Stimulated activated CD4-positive, alpha-beta T cell treated with anti-CD3 and anti-CD28 coated beads, TNF-alpha, amount 100 ng/mL, for 1 hour (primary cell): ENCODE measurements at regions not wholly inside any gene's neighbourhood (a gene's known extent, or its start where the extent isn't known, plus 50 kb on each side); places are given as distances from the start of the nearest gene placed in this dataset.
"Not testable (repeated sequence)": the region's sequence is repeated elsewhere in the genome, so short reads cannot be mapped to it uniquely, and the experiment has no call there.

Experiments
- DNase-seq, 3 donors: peaks; one replicate each; pipeline ENCODE4 v3.0.0-alpha.2; 2020; ENCODE audit warnings: low read depth in 3 of 3, low spot score in 1 of 3

GRCh38 chr4:1531683-1532548 is 125.7 kb upstream of the NKX1-1 start:
- no peak for DNase-seq

GRCh38 chr4:1530356-1530755 is 124.1 kb upstream of the NKX1-1 start:
- no peak for DNase-seq

- no peak for DNase-seq
These were observed 118.5 kb upstream of the NKX1-1 start for GRCh38 chr4:1524761-1525160.

- no peak for DNase-seq
These were observed 117.8 kb upstream of the NKX1-1 start for GRCh38 chr4:1523907-1524636.

GRCh38 chr4:1523506-1523905 is 117.3 kb upstream of the NKX1-1 start:
- no peak for DNase-seq

GRCh38 chr4:1523033-1523432 is 116.8 kb upstream of the NKX1-1 start:
- DNase-seq, result no peak

GRCh38 chr4:1522606-1523005 is 116.4 kb upstream of the NKX1-1 start:
- no peak for DNase-seq

GRCh38 chr4:1521821-1522361 is 115.6 kb upstream of the NKX1-1 start:
- no peak for DNase-seq

- DNase-seq, result not testable (repeated sequence)
These were observed 114.7 kb upstream of the NKX1-1 start for GRCh38 chr4:1520795-1521576.

- DNase-seq, result no peak
These were observed 113.8 kb upstream of the NKX1-1 start for GRCh38 chr4:1519787-1520661.

- no peak for DNase-seq
These were observed 112.9 kb upstream of the NKX1-1 start for GRCh38 chr4:1518997-1519700.

GRCh38 chr4:1517592-1518411 is 111.6 kb upstream of the NKX1-1 start:
- no peak for DNase-seq

GRCh38 chr4:1516881-1517480 is 110.7 kb upstream of the NKX1-1 start:
- no peak for DNase-seq

- DNase-seq, result no peak
These were observed 110.0 kb upstream of the NKX1-1 start for GRCh38 chr4:1516261-1516660.

- no peak for DNase-seq
These were observed 109.5 kb upstream of the NKX1-1 start for GRCh38 chr4:1515763-1516162.

GRCh38 chr4:1515156-1515555 is 108.9 kb upstream of the NKX1-1 start:
- no peak for DNase-seq

- DNase-seq, result no peak
These were observed 108.4 kb upstream of the NKX1-1 start for GRCh38 chr4:1514612-1515011.

GRCh38 chr4:1513936-1514483 is 107.8 kb upstream of the NKX1-1 start:
- DNase-seq, result no peak
